ENCODE measurements at regions not wholly inside any gene's neighbourhood (a gene's known extent, or its start where the extent isn't known, plus 50 kb on each side); places are given as distances from the start of the nearest gene placed in this dataset.

DNA sequence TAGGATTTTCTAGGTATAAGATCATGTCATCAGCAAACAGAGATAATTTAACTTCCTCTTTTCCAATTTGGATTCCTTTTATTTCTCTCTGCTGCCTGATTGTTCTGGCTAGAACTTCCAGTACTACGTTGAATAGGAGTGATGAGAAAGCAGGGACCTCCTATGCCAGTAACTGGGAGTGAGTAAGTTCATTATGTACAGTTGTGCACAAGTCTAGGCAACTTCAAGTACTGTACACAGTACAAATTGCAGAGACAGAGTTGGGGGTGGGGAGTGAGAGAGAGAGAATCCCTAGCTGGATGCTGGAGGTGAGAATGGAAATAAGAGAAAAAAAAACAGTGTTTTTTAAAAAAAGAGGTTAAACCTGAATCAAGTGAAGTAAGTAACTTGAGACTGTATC, 210.2 kb downstream of the MMUT start:
- H3K9me3 Mint-ChIP-seq = no peaks in the 10 kb centered on the region
- Histone ChIP-seq H3K4me1 (ENCODE audit: insufficient read depth, low read length) (no peaks in the 10 kb centered on the region; the same call in 1 of the 2 replicates), H3K56ac (ENCODE audit: insufficient read length, low read depth, low read length) (no peak overlapping the region), H2AK5ac (ENCODE audit: insufficient read length, low read length) (no peak overlapping the region), H4K91ac (ENCODE audit: insufficient read length, low read depth, low read length) (no peak overlapping the region), H3T11ph (ENCODE audit: low read length) (no peak overlapping the region), H3K27ac (ENCODE audit: insufficient read length, low read depth, low read length) (no peak overlapping the region), H2BK12ac (ENCODE audit: insufficient read length, low read depth, low read length) (no peak overlapping the region), H3K23ac (ENCODE audit: insufficient read length, low read depth, low read length) (no peak overlapping the region), H3K9me3 (ENCODE audit: control insufficient read depth, low read depth, low read length) (no peaks in the 10 kb centered on the region), H3K4ac (ENCODE audit: low read depth, low read length) (no peak overlapping the region), H3K4me2 (ENCODE audit: insufficient read depth, insufficient read length, low read length) (no peak overlapping the region), H2BK20ac (ENCODE audit: low read depth, low read length, poor library complexity, severe bottlenecking) (no peak overlapping the region), H4K8ac (replicated peaks; ENCODE audit: insufficient read length, low read depth, low read length) (no peak overlapping the region), H3K79me2 (ENCODE audit: insufficient read depth, low read length) (no peaks in the 10 kb centered on the region), H2BK15ac (ENCODE audit: low read depth, low read length) (no peak overlapping the region), H3K23me2 (ENCODE audit: insufficient read length, low read depth, low read length, poor library complexity, severe bottlenecking) (no peaks in the 10 kb centered on the region), H3K9ac (ENCODE audit: extremely low read depth, insufficient read length, low read length) (no peak overlapping the region), H4K20me1 (ENCODE audit: control insufficient read depth, insufficient read depth, insufficient read length) (no peaks in the 10 kb centered on the region), H3K27me3 (ENCODE audit: insufficient read depth, low read length) (no peaks in the 10 kb centered on the region), H4K5ac (ENCODE audit: insufficient read length, low read depth, low read length) (no peak overlapping the region), H2BK5ac (ENCODE audit: insufficient read length, low read length) (no peak overlapping the region), H3K18ac (ENCODE audit: insufficient read length, low read depth, low read length) (no peak overlapping the region), H2AFZ (ENCODE audit: low read length) (no peak overlapping the region), H3K79me1 (ENCODE audit: insufficient read depth, low read depth, low read length, poor library complexity, severe bottlenecking) (no peaks in the 10 kb centered on the region), H2BK120ac (ENCODE audit: low read depth, low read length, poor library complexity, severe bottlenecking) (no peak overlapping the region), H3K14ac (ENCODE audit: insufficient read depth, low read length) (no peak overlapping the region)
- H3K27ac Mint-ChIP-seq = peak overlapping the region in 1 of 3 experiments; percentile 20; a peak in 1 of 7 replicates
- 0 out of 7 replicates have a peak, but pooled peaks cover 0 to 2% (median 0%) of the 10 kb centered on the region in 3 experiments for H3K36me3 Mint-ChIP-seq (ENCODE audit: insufficient read depth in 1 of 3, low read depth in 3 of 3)
- peaks cover 0 to 12% of the 10 kb centered on the region in 2 experiments; a peak in 1 of 4 replicates for H3K4me1 Mint-ChIP-seq
- H3K27me3 Mint-ChIP-seq (ENCODE audit: low read depth) = no peaks in the 10 kb centered on the region
- no peak overlapping the region for H3K4me3 Mint-ChIP-seq
- WGBS (ENCODE audit: extremely low coverage, insufficient read length, low lambda C conversion rate) = no CpG with 5 or more reads among the region's 1 CpG
- TF ChIP-seq, protein P1, sequence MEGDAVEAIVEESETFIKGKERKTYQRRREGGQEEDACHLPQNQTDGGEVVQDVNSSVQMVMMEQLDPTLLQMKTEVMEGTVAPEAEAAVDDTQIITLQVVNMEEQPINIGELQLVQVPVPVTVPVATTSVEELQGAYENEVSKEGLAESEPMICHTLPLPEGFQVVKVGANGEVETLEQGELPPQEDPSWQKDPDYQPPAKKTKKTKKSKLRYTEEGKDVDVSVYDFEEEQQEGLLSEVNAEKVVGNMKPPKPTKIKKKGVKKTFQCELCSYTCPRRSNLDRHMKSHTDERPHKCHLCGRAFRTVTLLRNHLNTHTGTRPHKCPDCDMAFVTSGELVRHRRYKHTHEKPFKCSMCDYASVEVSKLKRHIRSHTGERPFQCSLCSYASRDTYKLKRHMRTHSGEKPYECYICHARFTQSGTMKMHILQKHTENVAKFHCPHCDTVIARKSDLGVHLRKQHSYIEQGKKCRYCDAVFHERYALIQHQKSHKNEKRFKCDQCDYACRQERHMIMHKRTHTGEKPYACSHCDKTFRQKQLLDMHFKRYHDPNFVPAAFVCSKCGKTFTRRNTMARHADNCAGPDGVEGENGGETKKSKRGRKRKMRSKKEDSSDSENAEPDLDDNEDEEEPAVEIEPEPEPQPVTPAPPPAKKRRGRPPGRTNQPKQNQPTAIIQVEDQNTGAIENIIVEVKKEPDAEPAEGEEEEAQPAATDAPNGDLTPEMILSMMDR (conservative IDR thresholded peaks at IDR 0.05) = no peak
- no peak for DNase-seq

Measured in H9 (cell line).